GM06990 (cell line): ENCODE measurements at regions not wholly inside any gene's neighbourhood (a gene's known extent, or its start where the extent isn't known, plus 50 kb on each side); places are given as distances from the start of the nearest gene placed in this dataset.
A peak's percentile ranks its signal among the peaks of the same experiment; 100 is the strongest.

Source experiments
- DNase-seq: peaks from one replicate; pipeline ENCODE4 v3.0.0-alpha.2; 2011; ENCODE audit not compliant: insufficient read length; ENCODE audit errors: extremely low read depth
- H3K27me3 ChIP-seq: replicated peaks from 2 replicates; pipeline ENCODE4 v1.6.0; 2011; ENCODE audit warnings: low read length; ENCODE audit not compliant: control insufficient read depth, insufficient read depth
- H3K36me3 ChIP-seq: 2 replicates; pipeline ENCODE4 v1.5.1; 2011; ENCODE audit warnings: low read length; ENCODE audit not compliant: control insufficient read depth, insufficient read depth
- H3K4me3 ChIP-seq: replicated peaks from 2 replicates; pipeline ENCODE4 v1.5.1; 2011; ENCODE audit warnings: low read depth, mild to moderate bottlenecking, control low read depth, low read length
- CTCF ChIP-seq: IDR thresholded peaks from 2 replicates; pipeline ENCODE4 v1.5.1; 2011; ENCODE audit warnings: low read length, control low read depth, mild to moderate bottlenecking, inconsistent platforms; ENCODE audit not compliant: insufficient read depth, poor library complexity, severe bottlenecking

GRCh38 chr16:62253966-62254365, 217.7 kb upstream of the CDH8 start:
- H3K4me3 ChIP-seq, result no peak overlapping the region
- no peak for TF ChIP-seq CTCF
- no peaks in the 10 kb centered on the region for H3K36me3 ChIP-seq
- no peak for DNase-seq
- H3K27me3 ChIP-seq, result no peaks in the 10 kb centered on the region

DNA sequence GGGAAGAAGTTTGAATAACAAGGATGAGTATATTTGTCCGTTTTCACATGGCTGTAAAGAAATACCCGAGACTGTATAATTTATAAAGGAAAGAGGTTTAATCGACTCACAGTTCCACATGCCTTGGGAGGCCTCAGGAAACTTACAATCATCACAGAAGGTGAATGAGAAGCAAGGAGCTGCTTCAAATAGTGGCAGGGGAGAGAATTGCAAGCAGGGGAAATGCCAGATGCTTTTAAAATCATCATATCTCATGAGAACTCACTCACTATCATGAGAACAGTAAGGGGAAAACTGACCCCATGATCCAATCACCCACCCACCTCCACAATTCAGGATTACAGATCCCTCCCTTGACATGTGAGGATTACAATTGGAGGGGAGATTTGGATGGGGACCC, 212.8 kb upstream of the CDH8 start:
- H3K27me3 ChIP-seq, result no peaks in the 10 kb centered on the region
- no peaks in the 10 kb centered on the region for H3K36me3 ChIP-seq
- no peak overlapping the region for H3K4me3 ChIP-seq
- DNase-seq, result no peak
- no peak for TF ChIP-seq CTCF

GRCh38 chr16:62240722-62241121, 204.5 kb upstream of the CDH8 start:
- Histone ChIP-seq H3K4me3 (no peak overlapping the region), H3K36me3 (no peaks in the 10 kb centered on the region), H3K27me3 (no peaks in the 10 kb centered on the region)
- TF ChIP-seq CTCF, result no peak
- DNase-seq, result no peak

GRCh38 chr16:62225675-62226074, 189.4 kb upstream of the CDH8 start:
- Histone ChIP-seq H3K36me3 (no peaks in the 10 kb centered on the region), H3K27me3 (no peaks in the 10 kb centered on the region), H3K4me3 (no peak overlapping the region)
- peak; percentile 49 for TF ChIP-seq CTCF
- DNase-seq, result no peak

GRCh38 chr16:62224646-62225209, 188.5 kb upstream of the CDH8 start:
- no peaks in the 10 kb centered on the region for H3K27me3 ChIP-seq
- no peak overlapping the region for H3K4me3 ChIP-seq
- no peaks in the 10 kb centered on the region for H3K36me3 ChIP-seq
- DNase-seq, result no peak
- no peak for TF ChIP-seq CTCF

- H3K27me3 ChIP-seq, result no peaks in the 10 kb centered on the region
- DNase-seq, result no peak
- H3K36me3 ChIP-seq, result no peaks in the 10 kb centered on the region
- no peak for TF ChIP-seq CTCF
- H3K4me3 ChIP-seq, result no peak overlapping the region
Observed at GRCh38 chr16:62216837-62217236, 180.6 kb upstream of the CDH8 start.
